Epidermal melanocyte (primary cell): ENCODE measurements at regions not wholly inside any gene's neighbourhood (a gene's known extent, or its start where the extent isn't known, plus 50 kb on each side); places are given as distances from the start of the nearest gene placed in this dataset.
"Not testable (repeated sequence)": the region's sequence is repeated elsewhere in the genome, so short reads cannot be mapped to it uniquely, and the experiment has no call there.

Experiments used
- DNase-seq: peaks from one replicate; pipeline ENCODE4 v3.0.0; 2011; ENCODE audit warnings: low spot score; ENCODE audit not compliant: insufficient read length

DNA sequence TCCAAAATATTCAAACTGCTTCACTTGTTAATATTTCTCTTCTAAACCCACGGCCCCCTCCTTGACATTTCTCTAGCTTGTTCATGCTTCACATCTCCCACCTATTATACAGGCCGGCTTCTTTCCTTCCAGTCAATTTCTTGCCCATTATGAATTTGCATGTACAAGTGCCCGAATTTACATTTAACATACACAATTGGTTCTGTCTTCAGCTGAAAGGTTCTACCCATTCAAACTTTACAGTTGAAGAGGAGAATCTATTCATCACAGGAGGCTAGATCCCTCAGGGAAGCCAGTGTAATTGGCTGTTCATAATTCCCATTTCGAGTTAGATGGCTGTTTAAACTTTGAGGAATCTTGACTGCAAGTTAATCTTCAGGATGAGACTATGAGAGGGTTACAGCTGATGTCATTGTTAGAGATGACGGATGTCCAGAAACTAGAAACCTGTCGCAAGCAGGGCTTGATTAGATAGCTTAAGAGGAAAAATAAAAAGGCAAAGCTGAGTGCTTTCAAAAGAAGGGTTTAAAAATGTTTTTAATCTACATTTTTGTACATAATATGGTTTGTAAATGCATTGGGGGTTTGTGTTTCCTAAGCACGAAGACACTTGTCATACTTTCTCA lies 157.0 kb downstream of the ADSS2 start:
- no peak for DNase-seq

GRCh38 chr1:244296003-244296402 lies 155.7 kb downstream of the ADSS2 start:
- DNase-seq: no peak

- DNase-seq: no peak
These were observed 155.3 kb downstream of the ADSS2 start for GRCh38 chr1:244296447-244296846.

GRCh38 chr1:244297087-244297486 lies 154.6 kb downstream of the ADSS2 start:
- no peak for DNase-seq

- DNase-seq: no peak
These were observed 154.1 kb downstream of the ADSS2 start for GRCh38 chr1:244297616-244298015.

- not testable (repeated sequence) for DNase-seq
These were observed 151.7 kb downstream of the ADSS2 start for GRCh38 chr1:244300029-244300375.

DNA sequence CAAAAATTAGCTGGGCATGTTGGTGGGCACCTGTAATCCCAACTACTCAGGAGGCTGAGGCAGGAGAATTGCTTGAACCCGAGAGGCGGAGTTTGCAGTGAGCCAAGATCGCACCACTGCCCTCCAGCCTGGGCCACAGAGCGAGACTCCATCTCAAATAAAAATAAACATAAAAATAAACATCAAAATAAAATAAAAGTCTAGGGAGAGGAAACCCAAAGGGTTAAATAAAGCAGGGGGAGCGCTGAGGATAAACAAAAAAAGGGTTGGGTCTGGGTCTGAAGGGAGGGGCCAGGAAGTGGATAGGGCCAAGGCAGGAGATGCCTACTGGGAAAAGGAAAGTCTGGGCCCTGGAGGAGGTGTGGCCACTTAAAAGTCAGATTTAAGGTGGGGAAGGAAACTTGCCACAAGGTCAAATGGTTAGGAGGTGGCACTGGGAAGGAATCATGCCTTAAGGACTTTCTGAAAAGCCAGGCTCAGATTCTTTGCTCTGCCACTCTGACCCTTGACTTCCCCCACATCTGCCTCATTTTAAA lies 150.0 kb downstream of the ADSS2 start:
- DNase-seq: no peak

- DNase-seq: no peak
These were observed 148.7 kb downstream of the ADSS2 start for GRCh38 chr1:244302876-244303609.

GRCh38 chr1:244303610-244303969 lies 148.1 kb downstream of the ADSS2 start:
- no peak for DNase-seq

GRCh38 chr1:244304156-244304555 lies 147.6 kb downstream of the ADSS2 start:
- no peak for DNase-seq

DNA sequence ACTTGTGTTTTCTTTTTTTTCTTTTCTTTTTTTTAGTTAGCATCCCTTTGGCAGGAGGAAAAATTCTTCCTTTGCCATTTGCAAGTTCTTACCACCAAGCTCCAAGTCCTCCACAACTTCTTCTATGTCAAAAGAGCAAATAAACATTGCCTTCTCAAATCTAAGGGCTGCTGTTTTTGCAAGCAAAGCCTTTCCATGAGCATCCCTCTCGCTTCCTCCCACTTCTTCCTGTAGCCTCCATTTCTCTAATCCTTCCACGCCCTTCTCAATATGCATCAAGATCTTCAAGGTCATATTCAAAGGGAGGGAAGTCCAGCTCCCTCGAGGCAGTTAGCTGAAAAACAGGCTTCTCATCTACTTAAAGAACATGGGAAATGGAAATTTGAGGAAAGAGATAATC lies 147.1 kb downstream of the ADSS2 start:
- DNase-seq: no peak

DNA sequence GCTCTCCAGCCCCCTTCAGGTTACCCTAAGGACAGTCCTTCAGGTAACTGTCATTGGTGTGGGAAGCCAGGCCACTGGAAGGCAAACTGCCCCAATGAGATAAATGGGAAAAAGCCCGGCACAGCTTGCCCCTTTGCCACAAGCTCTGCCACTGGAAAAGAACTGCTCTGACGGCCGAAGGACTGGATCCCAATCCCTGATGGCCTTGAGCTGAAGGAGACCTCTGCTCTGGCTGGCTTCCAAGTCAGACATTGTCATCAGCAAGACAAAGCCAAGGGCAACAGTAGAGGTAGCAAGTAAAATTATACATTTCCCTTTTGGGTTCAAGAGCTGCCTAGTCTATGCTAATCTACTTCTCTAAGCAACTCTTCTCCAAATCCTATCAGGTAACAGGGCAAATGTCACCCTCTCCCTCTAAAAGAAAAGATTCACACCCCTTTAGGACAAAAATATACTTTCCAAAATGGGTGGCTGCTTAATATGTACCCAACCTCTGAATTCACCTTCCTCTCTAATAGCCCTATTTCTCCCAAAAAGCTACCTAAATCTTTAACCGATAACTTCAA lies 145.8 kb downstream of the ADSS2 start:
- DNase-seq: no peak

- DNase-seq: no peak
These were observed 145.2 kb downstream of the ADSS2 start for GRCh38 chr1:244306544-244306943.

- not testable (repeated sequence) for DNase-seq
These were observed 142.5 kb downstream of the ADSS2 start for GRCh38 chr1:244309191-244309590.

GRCh38 chr1:244311784-244312532 lies 139.8 kb downstream of the ADSS2 start:
- DNase-seq: no peak

DNA sequence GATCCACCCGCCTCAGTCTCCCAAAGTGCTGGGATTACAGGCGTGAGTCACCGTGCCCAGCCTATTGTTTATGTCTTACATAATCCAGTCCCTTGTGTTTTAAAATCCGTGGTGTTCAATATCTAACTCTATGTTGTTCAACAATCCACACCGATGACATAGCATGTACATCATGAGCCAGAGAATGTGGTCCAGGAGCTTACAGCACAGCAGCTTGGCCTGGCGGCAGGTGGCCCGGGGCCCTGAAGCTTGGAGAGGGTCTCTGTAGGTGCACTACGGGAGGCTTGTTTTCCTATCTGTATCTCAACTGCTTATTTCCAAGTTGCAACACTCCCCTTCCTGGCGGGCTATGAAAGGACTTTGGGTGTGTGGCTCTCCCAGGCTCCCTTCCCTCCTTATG lies 138.4 kb downstream of the ADSS2 start:
- DNase-seq: no peak

DNA sequence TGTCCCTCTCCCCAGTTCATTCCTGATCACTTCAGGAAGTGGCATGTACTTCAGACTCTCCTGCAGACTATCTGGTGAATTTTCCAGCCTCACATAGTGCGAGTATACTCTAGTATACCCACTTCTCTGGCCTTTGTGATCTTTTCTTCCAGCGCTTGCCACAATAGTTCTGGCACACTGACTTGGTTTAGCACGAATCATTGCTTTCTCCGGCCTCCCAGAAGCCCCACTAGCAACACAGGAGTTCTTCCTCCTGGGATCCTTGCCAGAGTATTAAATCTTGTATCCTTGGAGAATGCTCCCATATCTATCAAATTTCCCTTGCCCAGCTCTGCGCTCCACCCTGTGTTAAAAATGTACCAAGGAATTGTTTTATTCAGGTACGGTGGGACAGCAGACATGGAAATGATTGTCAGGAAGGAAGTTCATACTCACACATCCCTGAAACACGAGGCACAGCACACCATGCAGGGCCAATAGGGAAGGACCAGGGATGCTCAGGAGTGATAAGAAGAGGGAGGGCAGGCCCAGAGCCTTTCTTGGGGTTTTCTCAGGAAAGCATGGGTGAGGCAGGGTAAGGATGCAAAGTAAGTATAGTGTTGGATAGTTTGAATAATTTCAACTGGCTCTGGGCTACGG lies 136.7 kb downstream of the ADSS2 start:
- no peak for DNase-seq

- DNase-seq: no peak
These were observed 135.7 kb downstream of the ADSS2 start for GRCh38 chr1:244315996-244316395.

- no peak for DNase-seq
These were observed 135.3 kb downstream of the ADSS2 start for GRCh38 chr1:244316407-244316806.

DNA sequence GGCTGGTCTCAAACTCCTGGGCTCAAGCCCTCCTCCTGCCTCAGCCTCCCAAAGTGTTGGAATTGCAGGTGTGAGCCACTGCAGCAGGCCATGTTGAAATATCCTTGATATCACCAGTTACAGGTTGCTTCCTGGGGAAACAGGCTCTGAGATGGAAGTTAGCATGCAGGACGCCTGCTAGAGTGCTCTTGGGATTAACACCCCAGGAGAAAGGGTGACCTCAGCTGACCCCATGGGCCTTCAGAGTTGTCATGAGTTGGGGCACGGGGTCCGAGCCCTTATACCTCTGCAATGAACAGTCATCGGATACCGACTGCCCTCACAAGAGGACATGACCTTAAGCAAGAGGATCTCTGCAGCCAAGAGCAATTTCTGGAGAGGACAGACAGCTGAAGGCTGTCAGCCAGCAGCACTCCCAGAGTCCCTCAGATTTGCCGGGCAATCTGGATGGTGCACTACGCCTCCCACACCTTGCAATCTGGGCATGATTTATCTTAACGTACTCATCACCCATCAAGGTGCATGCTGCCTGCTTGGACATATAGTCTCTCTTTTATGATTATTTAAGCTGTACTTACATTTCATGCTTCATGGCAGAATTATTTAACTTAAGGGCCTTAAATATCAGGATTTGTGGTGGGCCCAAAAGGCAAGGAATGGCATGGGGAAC lies 134.6 kb downstream of the ADSS2 start:
- DNase-seq: no peak

- DNase-seq: no peak
These were observed 133.6 kb downstream of the ADSS2 start for GRCh38 chr1:244318078-244318477.
